ENCODE measurements at regions not wholly inside any gene's neighbourhood (a gene's known extent, or its start where the extent isn't known, plus 50 kb on each side); places are given as distances from the start of the nearest gene placed in this dataset.
"Not testable (repeated sequence)": the region's sequence is repeated elsewhere in the genome, so short reads cannot be mapped to it uniquely, and the experiment has no call there.

DNA sequence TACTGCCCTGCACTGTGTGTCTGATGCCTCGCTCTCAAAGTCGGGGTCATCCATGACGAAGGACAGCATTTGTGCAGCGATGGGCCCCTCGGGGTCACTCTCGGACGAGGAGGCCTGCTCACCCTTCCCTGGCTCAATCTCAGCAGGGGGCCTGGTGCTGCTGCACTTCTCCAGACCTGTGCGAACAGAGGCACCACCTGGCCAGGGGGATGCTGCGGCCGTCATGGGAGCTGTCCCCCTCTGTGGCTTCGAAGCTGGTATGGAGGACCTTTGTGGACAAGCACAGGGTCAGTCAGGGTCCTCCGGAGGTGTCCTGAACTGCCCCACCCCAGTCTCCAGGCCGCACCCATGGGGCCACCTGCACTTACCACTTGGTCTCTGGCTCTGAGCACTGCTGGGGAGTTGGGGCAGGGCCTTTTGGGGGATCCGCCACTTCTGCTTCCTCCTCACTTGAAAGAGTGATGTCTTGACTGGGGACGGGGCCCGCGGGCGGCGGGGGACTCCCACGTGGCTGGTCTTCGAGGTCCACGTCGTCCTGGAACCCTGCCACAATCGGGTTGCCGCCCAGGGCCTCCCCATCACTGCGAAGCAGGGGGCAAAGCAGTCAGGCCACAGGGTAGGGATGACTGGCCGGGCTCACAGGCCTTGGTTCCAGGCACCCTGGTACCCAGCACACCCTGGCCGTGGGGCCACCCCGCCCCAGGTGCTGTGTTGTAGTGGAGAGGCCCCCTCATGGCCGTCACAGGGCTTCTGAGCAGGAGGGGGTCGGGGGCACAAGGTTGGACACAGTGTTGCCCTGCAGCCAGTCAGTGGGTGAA lies 306.7 kb downstream of the CCDC74A start:
- FAIRE-seq; H3K9me3 ChIP-seq; H3K4me1 ChIP-seq; H3K4me3 ChIP-seq; ATAC-seq; H3K27ac ChIP-seq; DNase-seq (ENCODE audit: low read depth in 1 of 2, low spot score in 1 of 2); POLR2A ChIA-PET; H3K4me2 ChIP-seq: not testable (repeated sequence)
- WGBS (ENCODE audit: missing lambda C conversion rate): 63% methylated on average over 14 of the region's 31 CpGs
- CTCF ChIA-PET: interaction anchor here (1.0 kb wide), 1 partner anchor 33 kb away, joined by 3 read pairs; no protein-coding TSS in a partner anchor

DNA sequence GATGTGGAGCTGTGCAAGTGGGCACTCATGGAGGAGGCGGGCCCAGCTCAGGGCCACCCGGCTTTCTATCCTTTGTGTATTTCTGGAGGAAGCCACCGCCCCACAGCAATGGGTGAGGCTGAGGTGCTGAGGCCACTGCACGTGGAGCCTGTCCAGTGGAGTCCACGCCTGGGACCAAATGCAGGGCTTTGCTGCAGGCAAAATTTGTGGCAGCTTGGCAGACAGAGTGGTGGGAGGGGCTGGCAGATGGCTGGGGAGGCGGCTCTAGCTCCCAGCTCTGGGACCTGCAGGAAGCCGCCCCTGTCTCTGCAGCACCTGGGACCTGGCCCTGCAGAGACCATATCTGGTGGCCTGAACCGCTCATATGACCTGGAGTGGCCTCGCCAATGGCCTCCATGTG lies 307.3 kb downstream of the CCDC74A start:
- ATAC-seq; CTCF ChIA-PET; FAIRE-seq; H3K9me3 ChIP-seq; POLR2A ChIA-PET; DNase-seq (ENCODE audit: low read depth in 1 of 2, low spot score in 1 of 2); H3K27ac ChIP-seq; H3K4me1 ChIP-seq; H3K4me2 ChIP-seq; H3K4me3 ChIP-seq: not testable (repeated sequence)
- 57% methylated on average over 5 of the region's 9 CpGs for WGBS (ENCODE audit: missing lambda C conversion rate)

DNA sequence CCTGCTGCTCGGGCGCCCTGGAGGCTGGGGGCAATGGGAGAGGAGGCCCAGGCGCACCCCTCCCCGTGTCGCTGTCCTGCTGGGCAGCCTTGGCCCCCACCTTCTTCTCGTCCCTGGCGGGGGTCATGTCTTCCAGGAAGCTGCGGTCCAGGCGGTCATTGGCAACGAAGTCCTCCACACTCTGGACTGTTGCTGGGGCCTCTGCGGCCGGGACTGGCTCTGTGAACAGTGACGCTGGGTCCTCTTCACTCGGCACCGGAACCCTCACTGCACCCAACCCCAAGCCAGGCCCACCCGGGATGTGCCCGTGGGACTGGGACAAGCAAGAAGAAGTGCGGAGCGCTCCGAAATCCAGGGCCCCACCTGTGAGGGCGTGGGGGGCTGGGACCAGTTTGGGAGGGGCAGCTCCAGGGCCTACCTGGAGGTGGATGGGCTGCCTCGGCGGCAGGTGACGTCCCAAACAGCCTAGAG lies 308.0 kb downstream of the CCDC74A start:
- no peak for TF ChIP-seq HOXA7 (CRISPR knock-in tag; IDR thresholded peaks at IDR 0.05)
- no peak for TF ChIP-seq RFX5 (IDR thresholded peaks at IDR 0.05)
- no peak for TF ChIP-seq ZC3H11A (IDR thresholded peaks at IDR 0.05)
- TF ChIP-seq ZNF302 (CRISPR knock-in tag; IDR thresholded peaks at IDR 0.05): no peak
- no peak for TF ChIP-seq CHD4 (IDR thresholded peaks at IDR 0.05; ENCODE audit: borderline replicate concordance)
- no peak for TF ChIP-seq ZSCAN20 (CRISPR knock-in tag; IDR thresholded peaks at IDR 0.05)
- no peak for TF ChIP-seq TFCP2L1 (CRISPR knock-in tag; IDR thresholded peaks at IDR 0.05)
- TF ChIP-seq FOSL2 (IDR thresholded peaks at IDR 0.05): no peak
- no peak for TF ChIP-seq FOSL2 (CRISPR knock-in tag; IDR thresholded peaks at IDR 0.05)
- no peak for TF ChIP-seq ZFP36 (IDR thresholded peaks at IDR 0.05; ENCODE audit: borderline replicate concordance, partially characterized antibody)
- TF ChIP-seq ESRRA (IDR thresholded peaks at IDR 0.05; ENCODE audit: borderline replicate concordance, low read length): no peak
- TF ChIP-seq, protein P1, sequence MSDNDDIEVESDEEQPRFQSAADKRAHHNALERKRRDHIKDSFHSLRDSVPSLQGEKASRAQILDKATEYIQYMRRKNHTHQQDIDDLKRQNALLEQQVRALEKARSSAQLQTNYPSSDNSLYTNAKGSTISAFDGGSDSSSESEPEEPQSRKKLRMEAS (IDR thresholded peaks at IDR 0.05): no peak
- FAIRE-seq (no peak), DNase-seq (ENCODE audit: low read depth in 1 of 2, low spot score in 1 of 2) (no peak), ATAC-seq (no peak)
- Histone ChIP-seq H3K4me3 (no peak overlapping the region), H3K9me3 (no peaks in the 10 kb centered on the region; the same call in 2 of the 3 replicates), H3K4me2 (no peak overlapping the region), H3K27ac (no peak overlapping the region), H3K4me1 (no peaks in the 10 kb centered on the region)
- ChIA-PET POLR2A (no interaction called here), CTCF (no interaction called here)
- WGBS (ENCODE audit: missing lambda C conversion rate): 65% methylated on average over 12 of the region's 24 CpGs

DNA sequence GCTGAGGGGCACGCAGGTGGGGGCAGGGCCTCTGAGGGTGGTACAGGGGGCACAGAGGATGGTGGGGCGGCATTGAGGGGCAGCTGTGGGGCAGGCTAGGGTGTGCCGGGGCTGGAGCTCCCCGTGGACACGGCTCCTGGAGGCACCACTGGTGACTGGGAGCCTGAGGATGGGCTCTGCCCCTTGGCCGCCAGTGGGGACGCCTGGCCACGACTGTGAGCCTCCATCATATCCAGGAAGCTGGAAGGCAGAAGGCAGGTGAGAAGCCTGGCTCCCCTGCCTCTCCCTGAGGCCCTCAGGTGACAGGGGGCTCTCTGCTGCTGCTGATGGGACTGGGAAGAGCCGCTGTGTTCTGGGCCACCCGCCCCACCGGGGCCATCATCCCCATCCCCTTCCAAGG lies 308.4 kb downstream of the CCDC74A start:
- CTCF ChIA-PET; ATAC-seq; H3K4me1 ChIP-seq; H3K4me3 ChIP-seq; H3K4me2 ChIP-seq; H3K9me3 ChIP-seq; H3K27ac ChIP-seq; POLR2A ChIA-PET; DNase-seq (ENCODE audit: low read depth in 1 of 2, low spot score in 1 of 2); FAIRE-seq: not testable (repeated sequence)
- 13% methylated on average over 8 of the region's 11 CpGs for WGBS (ENCODE audit: missing lambda C conversion rate)

DNA sequence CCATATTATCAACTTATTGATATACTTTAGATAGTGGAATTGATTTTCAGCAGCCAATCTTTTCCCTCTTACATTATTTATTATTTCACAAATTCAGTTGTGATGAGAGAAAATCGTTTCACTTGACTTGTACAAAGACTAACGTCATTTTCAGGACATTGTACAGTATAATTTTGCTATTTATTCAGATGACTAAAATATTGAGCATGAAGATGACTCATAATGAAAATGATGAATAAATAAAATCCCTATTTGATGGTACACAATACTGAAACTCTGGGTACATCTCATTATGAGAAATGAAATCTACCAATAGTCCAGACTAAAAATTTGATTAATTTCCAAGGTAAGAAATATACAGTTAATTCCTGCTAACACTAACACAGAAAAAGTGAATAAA lies 316.4 kb downstream of the CCDC74A start:
- POLR2A ChIA-PET; CTCF ChIA-PET; H3K9me3 ChIP-seq; DNase-seq (ENCODE audit: low read depth in 1 of 2, low spot score in 1 of 2); H3K4me3 ChIP-seq; H3K4me1 ChIP-seq; ATAC-seq; H3K27ac ChIP-seq; H3K4me2 ChIP-seq; FAIRE-seq; TF ChIP-seq FOSL2 (IDR thresholded peaks at IDR 0.05): not testable (repeated sequence)
- 2% methylated on average over 2 of the region's 2 CpGs for WGBS (ENCODE audit: missing lambda C conversion rate)
- TF ChIP-seq FOSL2 (CRISPR knock-in tag; IDR thresholded peaks at IDR 0.05): peak; percentile 53; the same call in 1 of the 2 replicates

DNA sequence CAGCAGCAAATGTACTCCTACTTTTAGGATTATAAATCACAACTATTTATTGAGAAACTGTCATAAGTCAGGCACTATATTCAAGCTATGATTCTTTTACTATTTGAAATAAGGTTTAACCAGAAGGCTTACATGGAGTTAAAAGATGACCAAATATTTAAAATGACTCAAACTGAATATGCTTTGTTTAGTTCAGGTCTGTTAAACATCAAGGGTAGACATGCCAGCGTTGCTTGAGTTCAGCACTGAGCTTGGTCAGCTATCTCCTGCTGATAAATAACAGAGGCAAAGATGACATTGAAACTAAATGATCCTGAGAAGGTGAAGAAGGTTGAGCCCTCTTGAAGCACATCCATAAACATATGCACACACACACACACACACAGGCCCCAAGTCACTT lies 305.6 kb downstream of the ANKRD30BL start:
- 6% methylated on average over 1 of the region's 1 CpG for WGBS (ENCODE audit: missing lambda C conversion rate)
- CTCF ChIA-PET; FAIRE-seq; H3K4me3 ChIP-seq; H3K4me2 ChIP-seq; H3K4me1 ChIP-seq; ATAC-seq; H3K27ac ChIP-seq; DNase-seq (ENCODE audit: low read depth in 1 of 2, low spot score in 1 of 2); H3K9me3 ChIP-seq; POLR2A ChIA-PET: not testable (repeated sequence)

Measured in A549 (cell line).